Right lobe of liver (tissue), 4 donors: ENCODE measurements at regions not wholly inside any gene's neighbourhood (a gene's known extent, or its start where the extent isn't known, plus 50 kb on each side); places are given as distances from the start of the nearest gene placed in this dataset.

ENCODE experiments used
- POLR2A ChIP-seq: fragments of 450-650 bp; IDR thresholded peaks from one replicate; pipeline ENCODE4 v1.6.1; 2017; ENCODE audit warnings: antibody characterized with exemption, mild to moderate bottlenecking
- TF ChIP-seq, protein P1 (sequence below), 4 donors: fragments of 200-600 bp in 3 of 4; fragments of 450-650 bp in 1 of 4; IDR thresholded peaks; one replicate each; pipeline versions ENCODE4 v1.5.1 to v1.8.0; 2016 to 2022; ENCODE audit warnings: antibody characterized with exemption in 4 of 4, mild to moderate bottlenecking in 2 of 4
- donor health status: DM: no; HTN: no; CAD: no.
- donor health status: DM: no; HTN: no; CAD: no.
- donor health status: DM: no; HTN: yes; CAD: no.

DNA sequence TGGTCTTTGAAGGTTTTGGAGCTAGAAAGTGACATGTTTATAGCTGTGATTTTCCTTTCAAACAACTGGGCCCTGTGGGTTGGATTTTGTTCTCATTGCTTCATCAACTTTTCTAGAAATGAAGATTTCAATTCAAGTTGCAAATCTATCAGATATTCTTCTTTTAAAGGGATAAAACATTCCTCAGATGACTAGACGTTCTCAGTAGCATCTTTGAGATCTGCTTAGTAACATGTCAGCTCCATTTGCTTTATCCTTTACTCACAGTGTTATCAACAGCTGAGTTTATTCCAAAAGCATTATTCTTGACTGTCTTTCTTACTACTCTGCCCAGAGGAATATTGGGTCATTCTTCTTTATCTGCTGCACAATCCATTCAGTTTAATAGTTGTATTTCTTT is 108.2 kb upstream of the GIMD1 start:
- TF ChIP-seq, protein P1, sequence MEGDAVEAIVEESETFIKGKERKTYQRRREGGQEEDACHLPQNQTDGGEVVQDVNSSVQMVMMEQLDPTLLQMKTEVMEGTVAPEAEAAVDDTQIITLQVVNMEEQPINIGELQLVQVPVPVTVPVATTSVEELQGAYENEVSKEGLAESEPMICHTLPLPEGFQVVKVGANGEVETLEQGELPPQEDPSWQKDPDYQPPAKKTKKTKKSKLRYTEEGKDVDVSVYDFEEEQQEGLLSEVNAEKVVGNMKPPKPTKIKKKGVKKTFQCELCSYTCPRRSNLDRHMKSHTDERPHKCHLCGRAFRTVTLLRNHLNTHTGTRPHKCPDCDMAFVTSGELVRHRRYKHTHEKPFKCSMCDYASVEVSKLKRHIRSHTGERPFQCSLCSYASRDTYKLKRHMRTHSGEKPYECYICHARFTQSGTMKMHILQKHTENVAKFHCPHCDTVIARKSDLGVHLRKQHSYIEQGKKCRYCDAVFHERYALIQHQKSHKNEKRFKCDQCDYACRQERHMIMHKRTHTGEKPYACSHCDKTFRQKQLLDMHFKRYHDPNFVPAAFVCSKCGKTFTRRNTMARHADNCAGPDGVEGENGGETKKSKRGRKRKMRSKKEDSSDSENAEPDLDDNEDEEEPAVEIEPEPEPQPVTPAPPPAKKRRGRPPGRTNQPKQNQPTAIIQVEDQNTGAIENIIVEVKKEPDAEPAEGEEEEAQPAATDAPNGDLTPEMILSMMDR (IDR thresholded peaks at IDR 0.05): no peak
- TF ChIP-seq POLR2A: no peak
